DMS53 treated with DMSO at 0.1 percent for 48 hours (cell line): ENCODE measurements at regions not wholly inside any gene's neighbourhood (a gene's known extent, or its start where the extent isn't known, plus 50 kb on each side); places are given as distances from the start of the nearest gene placed in this dataset.
"Not testable (repeated sequence)": the region's sequence is repeated elsewhere in the genome, so short reads cannot be mapped to it uniquely, and the experiment has no call there.

Source experiments
- DNase-seq: peaks from one replicate; lab custom pipeline; 2025; ENCODE audit not compliant: unreplicated experiment; lab: John Stamatoyannopoulos, UW

DNA sequence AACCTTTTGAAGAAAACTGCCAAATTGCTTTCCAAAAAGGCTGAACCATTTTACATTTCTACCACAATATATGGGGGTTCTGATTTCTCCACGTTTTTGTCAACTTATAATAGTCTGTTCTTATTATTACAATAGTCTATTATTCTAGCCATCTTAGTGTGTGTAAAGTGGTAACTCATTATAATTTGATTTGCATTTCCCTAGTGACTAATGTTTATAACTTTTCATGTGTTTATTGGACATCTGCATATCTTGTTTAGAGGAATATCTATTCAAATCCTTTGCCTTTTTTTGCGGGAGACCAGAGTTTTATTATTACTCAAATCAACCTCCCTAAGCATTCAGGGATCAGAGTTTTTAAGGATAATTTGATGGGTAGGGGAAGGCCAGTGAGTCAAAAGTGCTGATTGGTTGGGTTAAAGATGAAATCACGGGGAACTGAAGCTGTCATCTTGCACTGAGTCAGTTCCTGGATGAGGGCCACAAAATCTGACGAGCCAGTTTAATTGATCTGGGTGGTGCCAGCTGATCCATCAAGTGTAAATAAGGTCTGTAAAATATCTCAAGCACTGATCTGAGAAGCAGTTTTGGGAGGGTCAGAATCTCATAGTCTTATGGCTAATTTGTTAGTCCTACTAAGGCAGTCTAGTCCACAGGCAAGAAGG lies 303.4 kb upstream of the NCKAP5 start:
- no peak for DNase-seq

- no peak for DNase-seq
Measured at GRCh38 chr2:133878326-133878725, 310.1 kb upstream of the NCKAP5 start.

DNA sequence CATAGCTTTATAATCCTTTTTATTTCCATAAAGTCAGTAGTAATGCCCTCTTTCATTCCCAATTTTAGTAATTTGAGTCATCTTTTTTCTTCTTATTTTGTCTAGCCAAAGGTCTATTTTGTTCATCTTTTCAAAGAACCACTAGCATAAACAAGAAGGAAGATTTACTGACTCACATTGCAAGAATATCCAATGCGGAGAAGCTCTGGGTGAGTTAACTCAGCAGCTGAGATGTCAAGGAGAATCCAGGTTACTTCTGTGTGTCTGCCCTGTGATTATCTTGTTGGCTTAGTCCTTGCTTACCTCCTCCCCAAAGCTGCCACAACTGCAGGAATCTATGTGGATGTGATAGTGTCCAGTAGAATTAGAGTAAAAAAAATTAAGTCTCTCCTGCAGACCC lies 311.4 kb upstream of the NCKAP5 start:
- no peak for DNase-seq

DNA sequence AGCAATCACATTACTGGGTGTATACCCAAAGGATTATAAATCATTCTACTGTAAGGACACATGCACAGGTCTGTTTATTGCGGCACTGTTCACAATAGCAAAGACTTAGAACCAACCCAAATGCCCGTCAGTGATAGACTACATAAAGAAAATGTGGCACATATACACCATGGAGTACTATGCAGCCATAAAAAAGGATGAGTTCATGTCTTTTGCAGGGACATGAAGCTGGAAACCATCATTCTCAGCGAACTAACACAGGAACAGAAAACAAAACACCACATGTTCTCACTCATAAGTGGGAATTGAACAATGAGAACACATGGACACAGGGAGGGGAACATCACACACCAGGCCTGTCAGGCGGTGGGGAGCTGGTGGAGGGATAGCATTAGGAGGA lies 313.9 kb upstream of the NCKAP5 start:
- not testable (repeated sequence) for DNase-seq

GRCh38 chr2:133884739-133885381 lies 316.6 kb upstream of the NCKAP5 start:
- no peak for DNase-seq

- DNase-seq, result no peak
Measured at GRCh38 chr2:133885847-133886246, 317.6 kb upstream of the NCKAP5 start.

GRCh38 chr2:133886735-133887675 lies 318.7 kb upstream of the NCKAP5 start:
- no peak for DNase-seq

DNA sequence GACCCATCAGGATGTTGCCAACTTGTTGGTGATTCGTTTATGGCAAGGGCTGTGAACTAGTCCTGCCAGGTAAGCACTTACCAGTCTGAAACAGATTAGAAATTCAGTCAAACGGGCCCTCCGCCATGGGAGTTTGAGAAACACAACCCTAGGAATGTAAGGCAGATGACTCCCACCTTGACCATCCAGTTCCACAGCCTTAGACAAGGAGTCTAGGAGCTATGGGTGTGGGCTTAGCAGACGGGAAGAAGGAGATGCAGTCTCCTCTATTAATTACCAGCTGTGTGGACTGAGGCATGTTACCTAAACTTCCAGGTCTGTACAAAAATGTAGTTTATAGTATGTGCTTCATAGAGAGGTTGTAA lies 319.4 kb upstream of the NCKAP5 start:
- no peak for DNase-seq

DNA sequence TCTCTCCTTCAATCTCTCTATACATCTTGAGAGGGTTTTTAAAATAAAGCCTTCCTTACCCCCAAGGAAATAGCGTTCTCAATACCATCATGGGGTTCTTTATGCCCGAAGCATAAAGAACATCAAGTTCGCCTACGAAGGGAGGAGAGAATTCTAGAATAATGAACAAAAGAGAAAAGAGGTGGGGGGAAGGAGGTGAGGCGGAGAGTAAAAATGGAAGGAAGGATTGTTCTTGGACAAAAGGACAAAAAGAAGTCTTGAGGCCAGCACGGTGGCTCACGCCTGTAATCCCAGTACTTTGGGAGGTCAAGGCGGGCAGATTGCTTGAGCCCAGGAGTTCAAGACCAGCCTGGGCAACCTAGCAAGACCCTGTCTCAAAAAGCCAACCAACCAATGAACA lies 319.8 kb upstream of the NCKAP5 start:
- no peak for DNase-seq

- no peak for DNase-seq
Measured at GRCh38 chr2:133888621-133889219, 320.5 kb upstream of the NCKAP5 start.

DNA sequence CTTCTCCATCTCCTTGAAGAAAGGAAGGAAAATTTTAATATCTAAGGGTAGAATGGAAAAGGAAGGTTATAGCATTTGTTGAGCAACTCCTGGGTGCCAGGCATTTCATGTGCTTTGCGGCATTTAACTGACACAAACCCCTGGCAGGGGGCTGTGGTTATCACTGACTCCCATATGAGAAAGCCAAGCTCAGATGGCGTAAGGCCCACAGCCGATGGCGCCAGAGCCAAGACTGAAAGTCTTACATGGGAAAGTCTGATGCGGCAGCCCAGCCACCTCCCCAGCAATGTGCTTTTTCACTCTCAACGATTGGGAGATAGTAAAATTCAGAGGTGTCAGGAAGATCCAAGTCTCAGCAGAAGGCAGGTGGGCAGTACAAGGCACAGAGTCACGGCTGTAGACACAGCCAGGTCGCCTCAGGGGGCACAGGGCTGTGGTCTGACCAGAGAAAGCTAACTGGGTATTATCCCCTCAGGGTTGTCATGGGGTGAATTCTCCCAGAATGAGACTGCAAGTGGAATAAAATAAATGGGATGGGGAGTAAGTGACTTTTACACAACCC lies 324.2 kb upstream of the NCKAP5 start:
- DNase-seq, result no peak

DNA sequence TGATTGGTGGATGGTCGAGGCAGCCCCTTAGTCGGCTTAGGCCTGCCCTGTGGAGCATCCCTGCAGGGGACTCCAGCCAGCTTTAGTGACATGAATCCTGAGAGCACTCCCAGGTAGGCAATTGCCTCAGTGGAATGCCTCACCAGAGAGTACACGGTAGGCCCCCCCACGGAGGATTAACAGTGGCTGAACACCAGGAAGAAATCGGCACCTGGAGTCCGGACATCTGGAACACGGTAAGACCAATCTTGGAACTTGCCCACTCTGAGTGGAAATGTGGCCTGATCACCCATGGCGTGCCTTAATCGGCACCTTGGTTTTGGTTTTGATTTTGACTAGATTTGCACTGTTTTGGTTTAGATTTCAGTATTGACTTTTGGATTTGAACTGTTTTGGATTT lies 326.2 kb upstream of the NCKAP5 start:
- DNase-seq, result no peak

DNA sequence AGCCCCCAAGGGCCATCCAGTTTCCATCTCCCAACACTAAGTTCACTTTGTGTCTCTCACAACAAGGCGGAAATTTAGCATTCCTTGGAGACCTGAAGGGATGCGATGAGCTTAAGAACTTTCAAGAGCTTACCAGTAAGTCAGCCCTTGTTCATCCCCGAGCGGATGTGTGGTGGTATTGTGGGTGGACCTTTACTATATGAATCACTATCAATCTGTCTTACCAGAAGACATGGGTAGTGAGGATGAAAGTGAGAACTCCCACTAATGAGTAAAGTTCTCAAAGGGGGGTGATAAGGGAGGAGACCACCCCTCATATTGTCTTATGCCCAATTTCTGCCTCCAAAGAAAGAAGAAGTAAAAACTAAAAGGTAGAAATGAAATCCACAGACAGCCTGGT lies 329.6 kb upstream of the NCKAP5 start:
- DNase-seq, result not testable (repeated sequence)

- no peak for DNase-seq
Measured at GRCh38 chr2:133900909-133901308, 332.6 kb upstream of the NCKAP5 start.

DNA sequence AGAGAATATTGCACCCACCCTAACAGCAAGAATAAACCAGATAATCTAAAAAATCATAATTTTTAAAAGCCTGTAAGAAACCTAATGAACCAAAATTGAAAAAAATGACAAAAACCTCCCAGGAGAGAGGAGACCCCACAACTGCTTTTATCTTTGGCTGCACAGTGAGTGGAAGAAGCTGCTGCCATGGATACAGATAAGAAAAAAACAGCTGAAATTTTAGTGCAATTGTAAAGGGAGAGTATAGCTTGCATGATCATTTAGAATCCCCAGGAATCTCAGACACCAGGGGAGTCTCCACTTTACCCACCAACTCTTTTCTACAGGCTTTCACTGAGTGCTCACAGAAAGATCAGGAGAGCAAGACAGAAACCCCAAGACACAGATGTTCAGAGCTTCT lies 338.1 kb upstream of the NCKAP5 start:
- no peak for DNase-seq

GRCh38 chr2:133906926-133907325 lies 338.7 kb upstream of the NCKAP5 start:
- DNase-seq, result no peak

DNA sequence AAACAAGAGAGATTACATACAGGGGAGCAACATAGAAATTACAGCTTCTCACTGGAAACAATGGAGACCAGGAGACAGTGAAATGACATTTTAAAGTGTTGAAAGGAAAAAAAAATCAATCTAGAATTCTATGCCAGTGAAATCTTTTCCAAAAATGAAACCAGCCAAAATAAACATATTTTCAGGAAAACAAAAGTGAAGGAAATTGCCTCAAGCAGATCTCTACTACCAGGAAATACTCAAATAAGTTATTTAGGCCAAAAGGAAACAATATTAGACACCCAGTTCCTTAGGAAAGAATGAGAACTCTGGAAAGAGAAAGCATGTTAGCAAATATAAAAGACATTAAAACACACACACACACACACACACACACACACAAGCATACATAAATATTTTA lies 339.9 kb upstream of the NCKAP5 start:
- no peak for DNase-seq

- no peak for DNase-seq
Measured at GRCh38 chr2:133918141-133918540, 335.7 kb upstream of the MGAT5 start.

GRCh38 chr2:133919285-133919684 lies 334.6 kb upstream of the MGAT5 start:
- DNase-seq, result no peak

- no peak for DNase-seq
Measured at GRCh38 chr2:133927894-133928293, 326.0 kb upstream of the MGAT5 start.

GRCh38 chr2:133936096-133936495 lies 317.8 kb upstream of the MGAT5 start:
- DNase-seq, result no peak
